Keratinocyte (primary cell): ENCODE measurements at regions not wholly inside any gene's neighbourhood (a gene's known extent, or its start where the extent isn't known, plus 50 kb on each side); places are given as distances from the start of the nearest gene placed in this dataset.

Experiments
- DNase-seq: peaks from one replicate; pipeline ENCODE4 v3.0.0-alpha.2; 2011; ENCODE audit warnings: low read depth, missing footprints, low spot score
- FAIRE-seq: peaks from 2 replicates; lab custom pipeline; 2011; peaks lifted over from hg19 to GRCh38; lab: Jason Lieb, UNC
- H2AFZ ChIP-seq: 2 replicates; pipeline ENCODE4 v1.6.0; 2012; ENCODE audit warnings: low read length, control low read depth, inconsistent platforms; ENCODE audit not compliant: control insufficient read depth
- H3K27ac ChIP-seq: 2 replicates; pipeline ENCODE4 v1.5.1; 2011; ENCODE audit warnings: low read length; ENCODE audit not compliant: control insufficient read depth, insufficient read depth
- H3K27me3 ChIP-seq: 3 replicates; pipeline ENCODE4 v1.6.0; 2011; ENCODE audit warnings: low read length; ENCODE audit not compliant: control insufficient read depth, insufficient read depth; ENCODE audit errors: extremely low read depth
- H3K36me3 ChIP-seq, 2 experiments: 2 replicates in 1 of 2; 3 replicates in 1 of 2; pipeline ENCODE4 v1.5.1; 2011; ENCODE audit warnings: low read length in 2 of 2, mild to moderate bottlenecking in 1 of 2; ENCODE audit not compliant: control insufficient read depth in 2 of 2, insufficient read depth in 2 of 2; ENCODE audit errors: extremely low read depth in 1 of 2
- H3K4me1 ChIP-seq: 3 replicates; pipeline ENCODE4 v1.5.1; 2011; ENCODE audit warnings: low read length; ENCODE audit not compliant: control insufficient read depth, insufficient read depth; ENCODE audit errors: extremely low read depth
- H3K4me2 ChIP-seq: 3 replicates; pipeline ENCODE4 v1.6.0; 2011; ENCODE audit warnings: low read depth, low read length; ENCODE audit not compliant: control insufficient read depth, insufficient read depth; ENCODE audit errors: extremely low read depth
- H3K4me3 ChIP-seq, 3 experiments: fragments of 200-600 bp in 1 of 3; sonication (generic) in 1 of 3; 2 replicates in 2 of 3; 3 replicates in 1 of 3; pipeline ENCODE4 v1.5.1; 2011 to 2016; ENCODE audit warnings: low read length in 3 of 3, mild to moderate bottlenecking in 3 of 3, control low read depth in 2 of 3, inconsistent platforms in 1 of 3, low read depth in 1 of 3, mixed read lengths in 1 of 3, mixed run types in 1 of 3, moderate library complexity in 1 of 3; ENCODE audit not compliant: control insufficient read depth in 2 of 3, insufficient read depth in 2 of 3; ENCODE audit errors: extremely low read depth in 1 of 3
- H3K79me2 ChIP-seq: 2 replicates; pipeline ENCODE4 v1.6.0; 2012; ENCODE audit warnings: low read length; ENCODE audit not compliant: control insufficient read depth, insufficient read depth
- H3K9ac ChIP-seq: 3 replicates; pipeline ENCODE4 v1.6.0; 2011; ENCODE audit warnings: low read length; ENCODE audit not compliant: control insufficient read depth, insufficient read depth; ENCODE audit errors: extremely low read depth
- H3K9me1 ChIP-seq: 3 replicates; pipeline ENCODE4 v1.6.0; 2011; ENCODE audit warnings: low read length; ENCODE audit not compliant: control insufficient read depth, insufficient read depth; ENCODE audit errors: extremely low read depth
- H3K9me3 ChIP-seq: 2 replicates; pipeline ENCODE4 v1.5.1; 2012; ENCODE audit warnings: low read depth, low read length; ENCODE audit not compliant: control insufficient read depth
- H4K20me1 ChIP-seq: 3 replicates; pipeline ENCODE4 v1.6.0; 2011; ENCODE audit warnings: low read length; ENCODE audit not compliant: control insufficient read depth, insufficient read depth; ENCODE audit errors: extremely low read depth
- EZH2 ChIP-seq: IDR thresholded peaks from one replicate; pipeline ENCODE4 v1.6.1; 2012; ENCODE audit warnings: inconsistent platforms, mild to moderate bottlenecking, low read length, moderate library complexity
- dilution Hi-C: fragments of 300-500 bp; cut with MboI; formaldehyde crosslinking; loops from one replicate; pipeline ENCODE4 v1.7.0; 2020; ENCODE audit warnings: low sequenced_read_pairs; ENCODE audit not compliant: extremely low pct_ligation_motif_present
- TF ChIP-seq, protein P1 (sequence below), 3 experiments: IDR thresholded peaks in 1 of 3; conservative IDR thresholded peaks in 1 of 3; optimal IDR thresholded peaks in 1 of 3; 2 replicates in 2 of 3; 3 replicates in 1 of 3; pipeline versions ENCODE3 to v1.5.1; 2011; ENCODE audit warnings: low read length in 3 of 3, mild to moderate bottlenecking in 3 of 3, moderate library complexity in 2 of 3, control low read depth in 1 of 3, inconsistent platforms in 1 of 3; ENCODE audit not compliant: insufficient read depth in 2 of 3; ENCODE audit errors: extremely low read depth in 1 of 3

- Histone ChIP-seq H3K4me1 (no peaks in the 10 kb centered on the region), H3K27me3 (no peaks in the 10 kb centered on the region), H3K9ac (no peak overlapping the region), H3K27ac (no peak overlapping the region), H3K4me3 (no peak overlapping the region), H3K36me3 (no peaks in the 10 kb centered on the region), H3K79me2 (no peaks in the 10 kb centered on the region), H3K4me2 (no peak overlapping the region), H3K9me3 (no peaks in the 10 kb centered on the region), H3K9me1 (no peaks in the 10 kb centered on the region), H4K20me1 (no peaks in the 10 kb centered on the region), H2AFZ (no peak overlapping the region)
- dilution Hi-C loops: no loop called here
- FAIRE-seq: no peak
- DNase-seq: no peak
- no peak for TF ChIP-seq EZH2
Observed at GRCh38 chr12:111261911-111262676, 106.8 kb downstream of the PHETA1 start.

- dilution Hi-C loops: no loop called here
- H3K79me2 ChIP-seq: no peaks in the 10 kb centered on the region
Observed at GRCh38 chr12:111260732-111261131, 108.2 kb downstream of the PHETA1 start.

More at GRCh38 chr12:111260732-111261131, 108.2 kb downstream of the PHETA1 start:
- Histone ChIP-seq H3K36me3 (no peaks in the 10 kb centered on the region), H4K20me1 (no peaks in the 10 kb centered on the region), H3K9ac (no peak overlapping the region), H3K9me1 (no peaks in the 10 kb centered on the region), H3K27me3 (peaks cover 8% of the 10 kb centered on the region), H3K27ac (no peak overlapping the region), H3K4me2 (no peak overlapping the region), H3K4me3 (no peak overlapping the region), H3K9me3 (no peaks in the 10 kb centered on the region), H2AFZ (no peak overlapping the region), H3K4me1 (no peaks in the 10 kb centered on the region)
- no peak for DNase-seq
- FAIRE-seq: no peak
- TF ChIP-seq, protein P1, sequence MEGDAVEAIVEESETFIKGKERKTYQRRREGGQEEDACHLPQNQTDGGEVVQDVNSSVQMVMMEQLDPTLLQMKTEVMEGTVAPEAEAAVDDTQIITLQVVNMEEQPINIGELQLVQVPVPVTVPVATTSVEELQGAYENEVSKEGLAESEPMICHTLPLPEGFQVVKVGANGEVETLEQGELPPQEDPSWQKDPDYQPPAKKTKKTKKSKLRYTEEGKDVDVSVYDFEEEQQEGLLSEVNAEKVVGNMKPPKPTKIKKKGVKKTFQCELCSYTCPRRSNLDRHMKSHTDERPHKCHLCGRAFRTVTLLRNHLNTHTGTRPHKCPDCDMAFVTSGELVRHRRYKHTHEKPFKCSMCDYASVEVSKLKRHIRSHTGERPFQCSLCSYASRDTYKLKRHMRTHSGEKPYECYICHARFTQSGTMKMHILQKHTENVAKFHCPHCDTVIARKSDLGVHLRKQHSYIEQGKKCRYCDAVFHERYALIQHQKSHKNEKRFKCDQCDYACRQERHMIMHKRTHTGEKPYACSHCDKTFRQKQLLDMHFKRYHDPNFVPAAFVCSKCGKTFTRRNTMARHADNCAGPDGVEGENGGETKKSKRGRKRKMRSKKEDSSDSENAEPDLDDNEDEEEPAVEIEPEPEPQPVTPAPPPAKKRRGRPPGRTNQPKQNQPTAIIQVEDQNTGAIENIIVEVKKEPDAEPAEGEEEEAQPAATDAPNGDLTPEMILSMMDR (optimal IDR thresholded peaks at IDR 0.05 in 1 of 3, IDR thresholded peaks at IDR 0.05 in 1 of 3, conservative IDR thresholded peaks at IDR 0.05 in 1 of 3; ENCODE audit: extremely low read depth in 1 of 3, insufficient read depth in 2 of 3, low read length in 3 of 3): no peak
- no peak for TF ChIP-seq EZH2
